ENCODE measurements at regions not wholly inside any gene's neighbourhood (a gene's known extent, or its start where the extent isn't known, plus 50 kb on each side); places are given as distances from the start of the nearest gene placed in this dataset.
A peak's percentile ranks its signal among the peaks of the same experiment; 100 is the strongest.
"Not testable (repeated sequence)": the region's sequence is repeated elsewhere in the genome, so short reads cannot be mapped to it uniquely, and the experiment has no call there.

DNA sequence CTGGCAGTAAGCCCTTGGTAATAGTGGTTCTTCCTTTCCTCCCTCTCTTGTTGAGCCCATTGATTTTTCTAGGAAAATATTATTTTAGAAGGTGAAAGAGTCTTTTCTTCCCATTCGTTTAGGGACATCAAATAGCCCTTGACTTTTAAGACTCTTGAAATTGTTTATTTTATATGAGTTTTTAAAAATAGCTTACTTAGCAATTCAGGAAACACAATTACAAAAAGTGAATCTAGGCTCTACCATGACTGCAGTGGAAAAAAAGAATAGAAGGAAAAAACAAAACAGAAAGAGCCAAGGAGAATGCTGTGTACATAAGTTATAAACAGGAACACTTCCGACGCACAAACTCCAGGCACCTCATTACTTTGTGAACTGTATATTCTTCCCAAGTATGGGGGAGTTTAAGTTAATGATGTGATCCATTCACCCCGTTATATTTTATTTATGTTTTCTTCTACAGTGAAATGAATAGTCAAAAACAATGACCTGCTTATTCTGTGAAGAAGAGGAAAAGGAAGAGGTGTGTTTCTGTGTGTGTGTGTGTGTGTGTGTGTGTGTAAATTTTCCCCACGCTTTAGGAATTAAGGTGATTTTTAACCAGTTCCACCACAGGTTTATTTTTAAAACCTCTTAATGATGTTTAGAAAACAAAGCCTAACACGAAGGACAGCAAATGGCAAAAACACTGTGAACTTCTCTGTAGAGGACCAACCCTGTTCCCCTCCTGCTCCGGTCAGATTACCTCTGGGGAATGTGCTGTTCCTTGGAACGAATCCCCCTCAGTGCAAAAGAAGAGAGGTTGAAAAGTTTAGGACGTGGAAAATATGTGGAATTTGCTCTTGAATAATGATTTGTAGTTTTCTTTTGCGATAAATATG is 266.3 kb downstream of the KLF5 start:
- no peak for DNase-seq (ENCODE audit: low read depth in 1 of 2, low spot score in 1 of 2)

DNA sequence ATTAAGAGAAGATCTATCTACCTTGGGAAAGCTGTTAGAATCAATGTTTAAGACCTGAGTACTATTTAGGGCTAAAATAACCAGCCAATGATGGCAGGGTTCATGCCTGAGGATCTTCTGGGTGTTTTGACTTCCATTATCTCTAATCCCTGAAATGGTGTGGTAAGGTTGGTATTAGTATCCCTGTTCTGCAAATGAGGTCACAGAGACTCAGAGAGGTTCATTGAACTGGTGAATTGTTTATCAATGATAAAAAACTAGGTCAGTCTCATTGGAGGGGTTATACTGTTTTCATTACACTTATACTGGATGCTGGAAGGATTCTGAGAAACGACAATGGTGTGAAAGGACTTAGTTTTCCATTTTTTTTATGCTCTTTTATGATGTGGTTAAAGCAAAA is 264.8 kb downstream of the KLF5 start:
- no peak for DNase-seq (ENCODE audit: low read depth in 1 of 2, low spot score in 1 of 2)

DNA sequence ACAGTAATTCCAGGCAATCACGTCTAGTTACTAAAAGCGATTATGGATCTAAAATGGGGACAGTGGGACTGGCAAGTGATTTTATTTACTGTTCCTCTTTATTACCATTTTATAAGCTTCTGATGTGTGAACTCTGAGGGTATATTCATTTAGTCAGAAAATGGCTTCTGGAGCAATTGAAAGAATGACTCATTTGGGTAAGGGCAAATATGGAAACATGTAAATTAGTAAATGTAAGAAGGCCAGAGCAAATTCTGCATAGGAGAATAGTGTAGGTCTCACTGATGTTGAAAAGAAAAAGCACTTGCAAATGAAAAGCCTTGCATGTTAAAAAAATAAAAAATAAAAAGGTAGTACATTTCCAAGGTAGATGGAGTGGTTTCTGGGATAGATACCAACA is 262.2 kb downstream of the KLF5 start:
- no peak for DNase-seq (ENCODE audit: low read depth in 1 of 2, low spot score in 1 of 2)

DNA sequence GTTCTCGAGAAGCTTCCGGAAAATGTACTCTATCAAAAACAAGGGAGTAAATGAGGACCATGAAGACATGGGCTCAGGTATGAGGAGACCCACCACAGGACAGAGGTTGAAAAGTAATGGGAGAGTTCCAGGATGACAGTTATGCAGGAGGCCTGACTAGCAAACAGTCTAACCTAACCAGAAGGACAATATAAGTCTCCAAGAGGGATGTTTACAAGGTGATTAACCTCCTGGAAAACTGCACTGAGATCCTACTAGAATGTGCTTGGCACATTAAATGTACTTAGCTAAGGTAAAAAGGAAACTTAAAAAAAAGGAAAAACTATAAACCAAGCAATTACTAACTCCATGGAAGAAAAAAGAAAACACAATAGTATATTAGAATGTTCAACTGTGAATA is 258.3 kb downstream of the KLF5 start:
- no peak for DNase-seq (ENCODE audit: low read depth in 1 of 2, low spot score in 1 of 2)

DNA sequence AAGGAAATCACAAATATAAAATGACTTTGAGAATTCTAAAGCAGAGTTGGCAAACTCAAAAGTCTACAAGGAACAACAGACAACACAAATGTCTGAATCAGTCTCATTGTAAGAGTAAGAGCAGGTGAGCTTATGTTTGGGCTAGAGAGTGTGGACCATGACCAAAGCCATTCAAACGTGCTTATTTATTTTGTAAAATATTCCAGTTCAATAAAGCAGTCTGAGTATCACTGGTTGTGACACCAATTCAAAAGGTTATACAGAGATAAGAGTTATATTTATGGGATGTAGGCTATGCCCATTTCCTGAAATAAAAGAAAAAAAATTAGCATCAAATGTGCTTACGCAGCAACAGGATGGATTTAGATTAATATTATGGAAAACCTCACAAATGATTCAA is 251.6 kb downstream of the KLF5 start:
- no peak for DNase-seq (ENCODE audit: low read depth in 1 of 2, low spot score in 1 of 2)

DNA sequence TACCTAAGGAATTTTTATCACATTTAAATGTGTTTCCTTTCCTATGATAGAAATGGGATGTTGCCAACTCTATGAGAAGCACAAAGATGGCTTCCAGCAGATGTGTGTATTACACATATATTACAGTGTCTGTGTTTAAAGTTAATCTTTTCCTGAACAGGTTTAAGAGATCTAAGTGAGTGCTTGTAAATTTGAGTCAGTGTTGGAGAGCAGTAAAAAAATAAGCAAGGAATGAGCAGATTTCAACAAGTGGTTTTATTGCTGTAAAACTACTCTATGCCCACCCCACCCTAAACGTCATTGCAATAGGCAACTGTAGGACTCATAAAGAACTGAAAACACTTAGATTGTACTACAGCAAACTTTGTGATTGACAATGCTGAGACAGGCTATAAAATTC is 248.7 kb downstream of the KLF5 start:
- DNase-seq (ENCODE audit: low read depth in 1 of 2, low spot score in 1 of 2), result no peak

DNA sequence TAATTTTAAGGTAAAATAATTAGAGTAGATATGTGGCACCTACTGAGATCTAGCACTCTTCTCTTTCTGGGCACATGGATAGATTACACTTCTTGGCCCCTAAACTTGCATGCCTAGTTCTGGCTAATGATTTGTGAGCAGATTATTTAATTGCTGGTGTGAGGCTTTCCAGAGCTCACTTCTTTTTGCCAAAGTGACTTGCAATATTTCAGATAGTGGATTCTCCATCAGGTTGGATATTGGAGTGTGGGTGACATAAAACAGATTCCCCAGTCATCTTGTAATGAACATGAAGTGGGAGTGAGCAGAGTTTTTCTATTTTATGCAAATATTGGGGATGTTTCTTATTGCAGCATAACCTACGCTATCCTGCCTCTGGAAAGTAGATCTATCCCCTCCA is 247.9 kb downstream of the KLF5 start:
- DNase-seq (ENCODE audit: low read depth in 1 of 2, low spot score in 1 of 2), result no peak

DNA sequence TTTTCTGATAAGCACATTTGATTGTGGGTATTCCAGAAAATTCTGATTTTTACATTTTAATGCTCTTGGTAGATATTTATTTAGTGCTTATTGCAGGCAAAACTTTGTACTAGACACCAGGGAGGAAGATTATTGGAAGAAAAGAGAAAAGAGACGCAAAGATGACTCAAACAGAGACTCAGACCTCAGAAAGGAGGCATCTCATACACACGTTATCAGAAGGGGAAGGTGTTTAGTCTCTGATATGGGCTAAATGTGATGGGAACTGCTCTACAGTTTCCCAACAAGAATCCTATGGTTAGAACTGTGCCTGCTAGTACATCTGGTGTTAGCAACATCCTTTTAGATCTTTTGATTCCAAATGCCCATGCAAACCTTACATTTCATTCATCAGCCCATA is 245.6 kb downstream of the KLF5 start:
- no peak for DNase-seq (ENCODE audit: low read depth in 1 of 2, low spot score in 1 of 2)

DNA sequence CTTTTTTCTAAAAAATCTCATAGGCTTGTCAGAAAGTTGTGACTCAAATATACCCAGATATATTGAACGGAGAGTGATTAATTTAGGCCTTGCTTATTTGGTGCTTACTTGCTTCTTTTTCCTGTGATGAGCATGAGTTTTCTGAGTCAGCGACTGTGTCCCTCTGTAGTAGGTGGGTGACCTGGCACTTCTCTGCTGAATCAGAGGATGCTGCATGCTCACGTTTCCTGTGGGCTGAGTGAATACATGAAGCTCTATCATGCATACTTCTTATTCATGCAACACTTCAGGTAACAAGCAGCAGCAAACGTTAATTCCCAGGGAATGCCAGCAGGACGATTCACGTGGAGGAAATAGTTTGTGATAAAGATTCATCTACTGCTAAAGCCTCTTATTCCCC is 245.0 kb downstream of the KLF5 start:
- peak in 1 of 2 donors; percentile 11 for DNase-seq (ENCODE audit: low read depth in 1 of 2, low spot score in 1 of 2)

DNA sequence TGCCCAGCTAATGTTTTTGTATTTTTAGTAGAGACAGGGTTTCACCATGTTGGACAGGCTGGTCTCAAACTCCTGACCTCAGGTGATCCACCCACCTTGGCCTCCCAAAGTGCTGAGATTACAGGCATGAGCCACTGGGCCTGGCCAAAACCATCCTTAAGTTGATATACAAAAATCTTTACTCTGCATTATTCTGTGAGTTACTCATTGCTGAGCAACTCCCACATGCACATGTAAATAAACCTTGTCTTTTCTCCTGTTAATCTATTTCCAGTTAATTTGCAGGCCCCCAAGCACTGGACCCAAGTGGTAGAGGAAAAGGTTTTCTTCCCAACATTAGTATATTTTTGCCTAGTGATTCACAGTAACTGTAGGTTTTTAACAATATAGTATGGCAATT is 242.8 kb downstream of the KLF5 start:
- DNase-seq (ENCODE audit: low read depth in 1 of 2, low spot score in 1 of 2), result not testable (repeated sequence)

DNA sequence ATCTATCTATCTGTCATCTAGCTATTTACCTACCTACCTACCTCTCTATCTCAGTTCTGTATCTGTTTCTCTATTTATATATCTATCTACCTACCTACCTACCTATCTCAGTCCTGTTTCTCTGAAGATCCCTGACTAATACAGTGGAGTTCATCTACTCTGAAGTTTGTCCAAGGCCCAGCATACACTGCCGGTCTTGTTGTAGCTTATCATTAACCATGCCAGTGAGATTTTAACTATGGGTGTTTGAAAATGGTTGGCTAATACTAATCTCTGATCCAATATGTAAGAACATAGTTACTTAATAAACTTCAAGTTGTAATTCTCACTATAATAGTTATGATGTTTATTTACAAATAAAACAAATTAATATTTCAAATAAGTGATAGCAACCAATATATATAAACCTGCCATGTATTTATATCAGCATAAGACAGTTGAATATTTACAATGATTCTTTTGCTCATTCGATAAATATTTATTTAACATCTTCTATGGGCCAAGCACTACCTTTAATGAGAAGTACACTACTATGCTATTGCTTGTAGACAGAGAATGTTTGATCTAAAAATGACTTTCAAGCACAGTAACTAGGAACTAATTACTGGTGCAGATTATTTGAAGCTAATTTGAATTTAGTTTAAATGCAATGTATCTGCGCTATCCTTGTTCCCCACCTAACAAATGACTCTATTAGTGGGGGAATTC is 242.1 kb downstream of the KLF5 start:
- DNase-seq (ENCODE audit: low read depth in 1 of 2, low spot score in 1 of 2), result no peak

DNA sequence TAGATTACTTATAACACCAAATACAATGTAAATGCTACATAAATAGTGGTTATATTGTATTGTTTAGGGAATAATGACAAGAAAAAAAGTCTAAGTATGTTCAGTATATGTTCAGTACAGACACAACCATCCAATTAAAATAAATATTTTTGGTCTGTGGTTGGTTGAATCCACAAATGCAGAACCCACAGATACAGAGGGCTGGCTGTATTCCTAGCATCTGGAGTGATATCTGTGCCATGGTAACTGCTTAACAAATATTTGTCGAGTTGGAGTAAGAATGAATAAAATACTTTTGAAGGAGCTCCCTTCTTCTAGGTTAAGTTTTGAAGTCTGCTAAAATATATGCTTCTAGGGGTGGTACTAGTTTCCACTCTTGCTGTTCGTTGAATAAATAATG is 241.0 kb downstream of the KLF5 start:
- DNase-seq (ENCODE audit: low read depth in 1 of 2, low spot score in 1 of 2), result no peak

DNA sequence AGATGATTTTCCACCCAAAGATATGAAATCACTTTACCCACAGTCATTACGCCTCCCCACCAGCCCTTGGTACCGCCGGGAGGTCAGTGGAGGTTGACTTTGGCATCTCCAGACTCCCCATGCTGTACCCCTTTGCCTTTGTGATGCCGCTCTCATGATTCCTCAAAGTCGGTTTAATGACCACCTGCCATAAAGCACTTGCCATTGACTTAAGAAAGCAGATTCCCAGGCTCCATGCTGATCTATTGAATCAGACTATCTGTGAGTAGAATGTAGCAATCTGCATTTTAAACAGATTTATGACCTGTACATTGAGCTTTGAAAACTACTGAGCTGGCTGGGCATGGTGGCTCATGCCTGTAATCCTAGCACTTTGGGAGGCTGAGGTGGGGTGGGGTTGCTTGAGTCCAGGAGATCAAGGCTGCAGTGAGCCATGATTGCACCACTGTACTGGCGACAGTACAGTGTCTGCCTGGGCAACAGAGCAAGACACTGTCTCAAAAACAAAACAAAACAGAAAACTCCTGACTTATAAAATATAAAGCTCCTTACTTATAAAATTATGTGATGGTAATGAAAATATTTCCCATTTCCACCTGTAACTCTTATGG is 235.2 kb downstream of the KLF5 start:
- DNase-seq (ENCODE audit: low read depth in 1 of 2, low spot score in 1 of 2), result no peak

DNA sequence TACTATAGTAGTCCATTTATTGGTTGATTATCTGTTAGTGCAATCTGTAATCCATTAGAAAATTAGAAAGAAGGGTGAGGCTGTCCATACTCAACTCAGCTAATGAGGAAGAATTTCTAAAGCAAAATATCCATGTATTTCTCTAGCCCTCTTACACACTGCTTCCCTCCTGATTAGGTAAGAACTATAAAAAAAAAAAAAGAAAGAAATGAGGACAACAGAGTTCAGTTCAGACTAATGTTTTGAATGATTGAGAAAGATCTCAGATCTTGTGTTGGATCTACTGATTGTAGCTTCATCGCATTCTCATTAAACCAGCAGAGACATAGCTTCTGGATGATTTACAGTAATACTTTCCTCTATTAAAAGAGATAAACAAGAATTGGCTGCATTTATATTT is 233.3 kb downstream of the KLF5 start:
- DNase-seq (ENCODE audit: low read depth in 1 of 2, low spot score in 1 of 2), result no peak

DNA sequence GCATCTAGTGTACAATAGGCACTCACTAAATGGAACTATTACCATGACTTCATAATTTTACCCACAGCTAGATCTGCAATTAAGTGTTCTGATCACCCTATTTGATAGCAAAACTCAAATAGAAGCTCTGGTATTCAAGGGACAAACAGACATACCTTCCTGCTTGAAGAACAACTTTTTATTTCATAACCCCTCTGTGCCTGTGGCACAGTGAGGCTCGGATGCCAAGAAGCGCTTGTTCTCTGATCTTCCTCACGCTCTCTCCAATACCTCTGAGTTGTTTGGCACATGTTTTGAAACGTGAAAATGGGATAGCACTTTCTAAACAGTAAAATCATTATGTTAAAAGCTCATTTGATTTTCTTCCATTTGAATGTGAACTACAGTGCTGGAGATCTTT is 232.0 kb downstream of the KLF5 start:
- DNase-seq (ENCODE audit: low read depth in 1 of 2, low spot score in 1 of 2), result no peak

DNA sequence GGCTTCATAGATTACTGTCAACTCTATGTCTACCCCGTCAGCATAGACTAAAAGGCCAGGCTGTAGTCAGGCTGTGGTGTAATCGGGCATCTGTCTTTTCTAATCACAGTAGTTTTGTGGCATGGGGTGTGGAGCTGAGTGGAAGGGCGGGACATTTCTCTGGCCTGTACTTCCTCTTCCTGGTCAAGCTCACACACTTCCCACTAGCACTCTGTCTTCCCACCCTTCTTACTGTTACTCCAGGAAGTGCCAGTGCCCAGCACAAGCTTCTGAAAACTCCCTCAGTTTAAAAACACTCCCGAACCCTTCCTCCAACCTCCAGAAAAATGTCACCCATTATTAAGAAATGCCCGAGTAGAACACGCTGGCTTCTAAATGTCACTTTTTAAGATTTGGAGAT is 229.8 kb downstream of the KLF5 start:
- DNase-seq (ENCODE audit: low read depth in 1 of 2, low spot score in 1 of 2), result no peak

DNA sequence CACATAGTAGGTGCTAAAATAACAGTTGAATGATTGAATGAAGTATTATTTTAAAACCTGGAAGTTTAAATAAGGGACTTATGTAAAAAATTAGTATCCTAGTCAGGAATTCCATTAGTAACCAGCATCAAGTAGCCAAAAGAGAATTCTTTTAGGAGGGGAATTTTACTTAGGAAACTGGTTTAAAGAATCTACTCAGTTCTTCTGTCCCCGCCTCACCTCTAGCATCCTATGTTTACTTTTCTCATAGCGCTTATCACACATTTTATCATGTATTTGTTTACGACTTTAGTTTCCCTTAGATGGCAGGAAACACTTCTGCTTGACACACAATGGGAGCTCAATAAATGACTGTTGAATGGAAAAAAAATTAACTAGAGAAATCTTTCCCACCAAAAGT is 229.0 kb downstream of the KLF5 start:
- no peak for DNase-seq (ENCODE audit: low read depth in 1 of 2, low spot score in 1 of 2)

DNA sequence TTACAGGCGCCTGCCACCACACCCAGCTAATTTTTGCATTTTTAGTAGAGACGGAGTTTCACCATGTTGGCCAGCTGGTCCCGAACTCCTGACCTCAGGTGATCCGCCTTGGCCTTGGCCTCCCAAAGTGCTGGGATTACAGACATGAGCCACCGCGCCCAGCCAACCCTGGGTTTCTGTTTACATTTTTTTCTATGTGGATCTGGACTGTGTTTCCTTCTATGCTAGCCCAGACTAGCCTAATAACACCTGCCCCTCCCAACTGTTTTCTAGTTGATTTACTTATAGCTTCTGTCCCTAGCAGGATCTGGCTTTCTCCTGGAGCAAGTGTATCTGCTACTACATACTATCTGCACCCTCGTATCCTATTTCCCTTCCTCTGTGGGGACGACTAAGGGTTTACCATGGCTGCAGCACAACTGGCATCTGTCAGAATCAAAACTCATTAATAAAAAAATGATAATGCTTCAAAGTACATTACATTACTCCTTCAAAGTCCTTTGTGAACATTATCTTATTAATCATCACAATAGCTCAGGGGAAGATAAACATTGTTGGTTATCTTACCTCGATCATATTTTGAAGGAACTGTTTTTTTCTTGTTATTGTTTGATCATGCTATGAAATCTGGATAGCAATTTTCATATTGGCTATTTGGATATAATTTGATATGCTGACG is 228.3 kb downstream of the KLF5 start:
- no peak for DNase-seq (ENCODE audit: low read depth in 1 of 2, low spot score in 1 of 2)

DNA sequence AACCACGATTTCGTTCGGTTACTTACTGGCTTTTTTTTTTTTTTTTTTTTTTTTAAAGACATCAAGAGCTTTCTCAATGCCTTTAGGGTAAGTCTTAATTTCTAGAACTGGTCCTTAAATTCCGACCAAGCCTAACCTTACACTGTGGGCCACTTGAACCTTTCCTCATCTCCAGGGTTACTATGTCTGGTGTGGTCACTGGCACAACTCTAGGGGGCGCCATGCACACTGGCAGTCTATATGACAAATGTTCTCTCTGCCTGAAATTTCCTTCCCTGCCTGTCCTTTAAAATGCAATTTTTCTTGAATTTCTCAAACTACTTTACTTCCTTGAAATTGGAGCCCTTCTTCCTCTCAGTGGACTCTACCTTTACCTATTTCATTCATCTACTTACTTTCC is 227.4 kb downstream of the KLF5 start:
- DNase-seq (ENCODE audit: low read depth in 1 of 2, low spot score in 1 of 2), result no peak

DNA sequence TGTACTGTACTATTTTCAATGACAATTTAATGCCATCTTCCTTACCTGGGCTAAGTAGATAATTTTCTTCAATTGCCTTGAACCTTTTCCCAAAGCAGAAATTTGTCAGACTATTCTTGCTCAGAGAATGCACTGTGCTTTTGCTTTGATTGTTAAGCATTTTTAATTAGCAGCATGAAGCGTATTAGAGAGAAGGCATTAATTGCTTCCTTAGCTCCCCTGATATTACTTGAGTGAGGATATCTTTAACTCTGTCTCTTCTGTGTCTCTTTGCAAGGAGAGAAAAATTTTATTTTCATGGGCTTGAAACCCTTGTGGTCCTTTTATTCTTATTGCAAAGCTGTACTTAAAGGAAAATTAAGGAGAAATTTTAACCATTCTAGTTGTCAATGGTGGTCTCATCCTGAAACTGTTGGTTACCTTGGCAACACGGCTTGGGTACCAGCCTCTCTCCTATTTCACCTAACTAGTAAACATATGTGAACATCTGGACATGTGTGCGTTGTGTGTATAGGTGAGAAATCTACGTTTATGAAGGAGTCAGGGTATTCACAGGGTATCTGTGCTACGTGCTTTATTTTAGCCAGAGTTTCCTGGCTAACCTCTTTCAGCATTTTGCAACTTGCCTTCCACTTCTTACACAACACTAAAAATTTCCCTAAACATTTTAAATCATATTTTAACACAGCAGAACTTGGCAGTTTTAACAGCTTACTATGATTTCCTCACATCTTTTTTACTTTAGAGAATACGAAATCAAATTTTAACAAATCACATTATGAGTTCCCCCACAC is 225.5 kb downstream of the KLF5 start:
- no peak for DNase-seq (ENCODE audit: low read depth in 1 of 2, low spot score in 1 of 2)

DNA sequence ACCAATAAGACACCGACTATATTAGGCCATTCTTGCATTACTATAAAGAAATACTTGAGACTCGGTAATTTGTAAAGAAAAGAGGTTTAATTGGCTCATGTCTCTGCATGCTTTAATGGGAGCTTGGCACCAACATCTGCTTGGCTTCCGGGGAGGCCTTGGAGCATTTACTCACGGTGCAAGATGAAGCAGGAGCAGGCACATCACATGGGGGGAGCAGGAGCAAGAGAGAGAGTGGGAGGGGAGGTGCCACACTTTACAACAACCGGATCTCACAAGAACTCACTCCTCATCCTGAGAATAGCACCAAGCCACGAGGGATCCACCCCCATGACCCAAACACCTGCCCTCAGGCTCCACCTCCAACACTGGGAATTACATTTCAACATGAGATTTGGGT is 224.8 kb downstream of the KLF5 start:
- no peak for DNase-seq (ENCODE audit: low read depth in 1 of 2, low spot score in 1 of 2)
